ENCODE measurements at regions not wholly inside any gene's neighbourhood (a gene's known extent, or its start where the extent isn't known, plus 50 kb on each side); places are given as distances from the start of the nearest gene placed in this dataset.
"Not testable (repeated sequence)": the region's sequence is repeated elsewhere in the genome, so short reads cannot be mapped to it uniquely, and the experiment has no call there.

DNA sequence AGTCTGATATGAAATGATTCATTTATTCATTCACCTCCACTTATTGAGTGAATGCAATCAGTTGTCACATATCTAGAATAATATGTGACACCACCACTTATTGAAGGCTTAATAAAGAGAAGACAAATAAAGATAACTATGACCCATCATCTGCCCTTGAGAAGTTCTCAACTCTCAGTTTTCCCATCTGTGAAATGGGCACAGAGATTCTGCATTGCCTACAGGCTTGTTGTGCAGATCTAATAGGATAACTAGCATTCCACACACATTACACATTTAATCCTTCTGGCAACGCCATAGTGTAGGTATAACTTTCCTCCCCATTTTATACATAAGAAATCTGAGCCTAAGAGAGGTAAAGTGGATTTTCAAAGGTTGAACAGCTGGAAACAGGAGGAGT, 84.2 kb upstream of the FICD start:
- H3K4me3 ChIP-seq (ENCODE audit: low read depth, poor library complexity, severe bottlenecking): no peak overlapping the region
- no peak for TF ChIP-seq POLR2A (IDR thresholded peaks at IDR 0.05)
- TF ChIP-seq, protein P1, sequence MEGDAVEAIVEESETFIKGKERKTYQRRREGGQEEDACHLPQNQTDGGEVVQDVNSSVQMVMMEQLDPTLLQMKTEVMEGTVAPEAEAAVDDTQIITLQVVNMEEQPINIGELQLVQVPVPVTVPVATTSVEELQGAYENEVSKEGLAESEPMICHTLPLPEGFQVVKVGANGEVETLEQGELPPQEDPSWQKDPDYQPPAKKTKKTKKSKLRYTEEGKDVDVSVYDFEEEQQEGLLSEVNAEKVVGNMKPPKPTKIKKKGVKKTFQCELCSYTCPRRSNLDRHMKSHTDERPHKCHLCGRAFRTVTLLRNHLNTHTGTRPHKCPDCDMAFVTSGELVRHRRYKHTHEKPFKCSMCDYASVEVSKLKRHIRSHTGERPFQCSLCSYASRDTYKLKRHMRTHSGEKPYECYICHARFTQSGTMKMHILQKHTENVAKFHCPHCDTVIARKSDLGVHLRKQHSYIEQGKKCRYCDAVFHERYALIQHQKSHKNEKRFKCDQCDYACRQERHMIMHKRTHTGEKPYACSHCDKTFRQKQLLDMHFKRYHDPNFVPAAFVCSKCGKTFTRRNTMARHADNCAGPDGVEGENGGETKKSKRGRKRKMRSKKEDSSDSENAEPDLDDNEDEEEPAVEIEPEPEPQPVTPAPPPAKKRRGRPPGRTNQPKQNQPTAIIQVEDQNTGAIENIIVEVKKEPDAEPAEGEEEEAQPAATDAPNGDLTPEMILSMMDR (IDR thresholded peaks at IDR 0.05): no peak
- WGBS, 2 donors: 0 to 70% methylated on average over 1 of the region's 1 CpG
- no peak for DNase-seq (ENCODE audit: low spot score in 2 of 2)
- intact Hi-C loops (cut with DNase I; ENCODE audit: low total_unique reads): no loop called here

DNA sequence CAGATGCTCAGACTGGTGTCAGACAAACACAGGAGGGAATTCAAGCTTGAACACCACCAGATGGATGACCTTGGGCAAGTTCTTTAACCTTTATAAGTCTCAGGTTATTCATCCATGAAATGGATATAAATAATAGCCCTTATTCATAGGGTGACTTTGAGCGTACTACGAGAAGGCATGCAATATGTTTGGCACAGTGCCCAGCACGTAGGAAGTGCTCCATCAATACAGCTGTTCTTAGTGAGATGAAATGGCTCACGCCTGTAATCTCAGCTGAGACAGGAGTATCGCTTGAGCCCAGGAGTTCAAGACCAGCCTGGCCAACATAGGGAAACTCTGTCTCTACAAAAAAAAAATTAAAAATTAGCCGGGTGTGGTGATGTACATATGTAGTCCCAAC, 84.8 kb upstream of the FICD start:
- no peak overlapping the region for H3K4me3 ChIP-seq (ENCODE audit: low read depth, poor library complexity, severe bottlenecking)
- intact Hi-C loops (cut with DNase I; ENCODE audit: low total_unique reads): no loop called here
- no peak for DNase-seq (ENCODE audit: low spot score in 2 of 2)
- no peak for TF ChIP-seq POLR2A (IDR thresholded peaks at IDR 0.05)
- TF ChIP-seq, protein P1 (IDR thresholded peaks at IDR 0.05): no peak
- 29 to 30% methylated on average over 6 of the region's 6 CpGs for WGBS, 2 donors

DNA sequence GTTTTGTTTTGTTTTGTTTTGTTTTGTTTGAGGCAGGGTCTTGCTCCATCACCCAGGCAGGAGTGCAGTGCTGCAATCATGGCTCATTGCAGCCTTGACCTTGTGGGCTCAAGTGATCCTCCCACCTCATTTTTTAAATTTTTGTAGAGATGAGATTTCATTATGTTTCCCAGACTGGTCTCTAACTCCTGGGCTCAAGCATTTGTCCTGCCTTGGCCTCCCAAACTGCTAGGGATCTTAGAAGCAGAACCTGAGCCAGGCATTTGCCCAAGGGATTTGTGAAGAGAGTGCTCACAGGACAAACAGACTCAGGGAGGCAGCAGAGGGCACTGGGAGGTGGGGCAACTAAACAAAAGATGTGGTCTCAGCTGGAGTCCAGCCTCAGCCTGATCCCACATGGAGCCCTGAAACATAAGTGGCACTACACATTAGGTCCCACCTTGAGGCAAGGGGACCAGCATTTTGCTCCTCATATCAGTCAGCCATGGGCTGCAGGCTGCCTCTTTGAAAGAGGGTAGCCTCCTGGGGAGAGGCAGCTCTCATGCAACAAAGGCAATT, 86.2 kb upstream of the CMKLR1 start:
- no peak for DNase-seq (ENCODE audit: low spot score in 2 of 2)
- TF ChIP-seq, protein P1 (IDR thresholded peaks at IDR 0.05): no peak
- TF ChIP-seq POLR2A (IDR thresholded peaks at IDR 0.05): no peak
- intact Hi-C loops (cut with DNase I; ENCODE audit: low total_unique reads): no loop called here
- no peak overlapping the region for H3K4me3 ChIP-seq (ENCODE audit: low read depth, poor library complexity, severe bottlenecking)

DNA sequence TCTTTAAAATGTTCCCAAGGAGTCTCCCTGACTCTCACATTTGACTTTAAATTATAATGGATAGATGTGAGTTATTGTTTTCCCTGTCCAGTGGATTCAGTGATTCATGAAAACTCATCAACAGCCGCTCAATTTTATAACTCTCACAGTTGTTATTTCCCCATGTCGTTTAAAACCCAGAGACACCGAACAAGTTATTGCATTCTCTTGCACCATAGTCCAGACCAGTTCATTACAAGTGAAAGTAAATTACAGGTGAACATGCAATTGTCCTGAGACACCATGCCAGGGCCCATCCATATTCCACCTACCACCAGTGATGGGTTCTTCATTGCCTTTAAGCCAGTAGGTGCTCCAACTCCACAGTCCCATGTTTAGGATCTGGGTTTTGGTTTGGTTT, 85.7 kb upstream of the CMKLR1 start:
- 86 to 92% methylated on average over 3 of the region's 3 CpGs for WGBS, 2 donors
- DNase-seq (ENCODE audit: low spot score in 2 of 2): no peak
- H3K4me3 ChIP-seq (ENCODE audit: low read depth, poor library complexity, severe bottlenecking): no peak overlapping the region
- TF ChIP-seq, protein P1 (IDR thresholded peaks at IDR 0.05): no peak
- no peak for TF ChIP-seq POLR2A (IDR thresholded peaks at IDR 0.05)
- intact Hi-C loops (cut with DNase I; ENCODE audit: low total_unique reads): no loop called here

DNA sequence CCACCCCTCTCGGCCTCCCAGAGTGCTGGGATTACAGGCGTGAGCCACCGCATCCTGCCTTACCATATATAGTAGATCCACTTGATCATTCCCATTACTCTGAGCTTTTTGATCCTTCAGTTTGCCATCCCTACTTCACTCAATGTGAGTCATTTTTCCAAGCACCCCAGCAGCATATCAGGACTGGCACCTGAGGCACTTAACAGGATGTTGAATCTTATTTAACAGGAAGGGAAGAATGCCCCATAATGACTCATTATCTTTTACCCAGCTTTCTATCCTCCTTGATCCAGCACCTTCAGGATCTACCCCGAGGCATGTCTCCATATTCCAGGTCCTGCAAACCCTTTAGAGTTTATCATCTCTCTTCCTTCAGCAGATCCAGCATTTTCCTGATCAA, 84.9 kb upstream of the CMKLR1 start:
- TF ChIP-seq, protein P1 (IDR thresholded peaks at IDR 0.05): no peak
- intact Hi-C loops (cut with DNase I; ENCODE audit: low total_unique reads): no loop called here
- H3K4me3 ChIP-seq (ENCODE audit: low read depth, poor library complexity, severe bottlenecking): no peak overlapping the region
- no peak for DNase-seq (ENCODE audit: low spot score in 2 of 2)
- 80 to 82% methylated on average over 4 of the region's 4 CpGs for WGBS, 2 donors

DNA sequence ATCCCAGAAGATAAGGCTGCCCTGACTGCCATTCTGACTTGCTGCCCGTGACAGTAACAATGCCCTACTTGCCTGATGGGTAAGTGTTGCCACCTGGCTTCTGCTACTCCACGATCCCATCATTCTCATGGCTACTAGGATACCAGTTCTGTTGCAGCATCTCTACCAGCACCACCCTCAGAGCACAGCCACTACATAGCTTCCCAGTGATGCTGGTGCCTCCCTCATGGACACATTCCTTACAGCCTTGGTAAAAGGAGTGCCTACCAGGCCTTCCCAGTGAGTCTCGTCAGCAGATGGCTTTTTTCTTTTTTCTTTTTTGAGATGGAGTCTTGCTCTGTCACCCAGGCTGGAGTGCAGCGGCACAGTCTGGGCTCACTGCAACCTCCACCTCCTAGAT, 84.4 kb upstream of the CMKLR1 start:
- intact Hi-C loops (cut with DNase I; ENCODE audit: low total_unique reads): no loop called here
- H3K4me3 ChIP-seq (ENCODE audit: low read depth, poor library complexity, severe bottlenecking): no peak overlapping the region
- DNase-seq (ENCODE audit: low spot score in 2 of 2): no peak
- TF ChIP-seq, protein P1 (IDR thresholded peaks at IDR 0.05): no peak
- TF ChIP-seq POLR2A (IDR thresholded peaks at IDR 0.05): no peak
- 76 to 90% methylated on average over 4 of the region's 4 CpGs for WGBS, 2 donors

DNA sequence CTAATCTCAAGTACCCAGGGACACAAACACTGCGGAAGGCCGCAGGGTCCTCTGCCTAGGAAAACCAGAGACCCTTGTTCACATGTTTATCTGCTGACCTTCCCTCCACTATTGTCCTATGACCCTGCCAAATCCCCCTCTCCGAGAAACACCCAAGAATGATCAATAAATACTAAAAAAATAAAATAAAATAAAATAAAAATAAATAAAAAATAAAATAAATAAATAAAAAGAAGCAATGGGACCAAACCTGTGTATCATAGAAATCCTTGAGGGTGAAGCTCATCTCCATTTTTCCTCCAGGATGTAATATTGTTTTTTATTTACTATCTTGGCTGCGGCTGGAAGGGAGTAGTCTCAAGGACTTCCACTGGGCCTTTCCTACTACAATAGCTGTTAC, 82.0 kb upstream of the CMKLR1 start:
- WGBS, 2 donors: 87 to 98% methylated on average over 2 of the region's 4 CpGs
- H3K4me3 ChIP-seq (ENCODE audit: low read depth, poor library complexity, severe bottlenecking); DNase-seq (ENCODE audit: low spot score in 2 of 2); intact Hi-C loops (cut with DNase I; ENCODE audit: low total_unique reads): not testable (repeated sequence)

DNA sequence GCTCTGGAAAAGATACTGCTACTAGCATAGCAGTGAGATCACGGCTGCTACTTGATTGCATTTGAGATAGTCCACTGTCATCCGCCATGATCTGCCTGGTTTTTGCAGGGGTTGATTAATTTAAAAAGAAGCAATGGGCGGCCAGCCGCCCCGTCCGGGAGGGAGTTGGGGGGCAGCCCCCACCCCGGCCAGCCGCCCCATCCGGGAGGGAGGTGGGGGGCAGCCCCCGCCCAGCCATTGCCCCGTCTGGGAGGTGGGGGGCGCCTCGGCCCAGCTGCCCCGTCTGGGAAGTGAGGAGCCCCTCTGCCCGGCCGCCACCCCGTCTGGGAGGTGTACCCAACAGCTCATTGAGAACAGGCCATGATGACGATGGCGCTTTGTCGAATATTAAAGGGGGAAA, 81.3 kb upstream of the CMKLR1 start:
- H3K4me3 ChIP-seq (ENCODE audit: low read depth, poor library complexity, severe bottlenecking); intact Hi-C loops (cut with DNase I; ENCODE audit: low total_unique reads); DNase-seq (ENCODE audit: low spot score in 2 of 2): not testable (repeated sequence)
- WGBS, 2 donors: 93% methylated on average over 20 of the region's 20 CpGs

Data from lower leg skin (tissue), 4 donors.